NCI-H2029 (cell line): ENCODE measurements at regions not wholly inside any gene's neighbourhood (a gene's known extent, or its start where the extent isn't known, plus 50 kb on each side); places are given as distances from the start of the nearest gene placed in this dataset.
"Not testable (repeated sequence)": the region's sequence is repeated elsewhere in the genome, so short reads cannot be mapped to it uniquely, and the experiment has no call there.

Source experiments
- DNase-seq: peaks from one replicate; lab custom pipeline; 2025; lab: John Stamatoyannopoulos, UW

- DNase-seq = peak; percentile 84
These were observed 187.3 kb downstream of the CYB561 start for GRCh38 chr17:63258785-63259184.

DNA sequence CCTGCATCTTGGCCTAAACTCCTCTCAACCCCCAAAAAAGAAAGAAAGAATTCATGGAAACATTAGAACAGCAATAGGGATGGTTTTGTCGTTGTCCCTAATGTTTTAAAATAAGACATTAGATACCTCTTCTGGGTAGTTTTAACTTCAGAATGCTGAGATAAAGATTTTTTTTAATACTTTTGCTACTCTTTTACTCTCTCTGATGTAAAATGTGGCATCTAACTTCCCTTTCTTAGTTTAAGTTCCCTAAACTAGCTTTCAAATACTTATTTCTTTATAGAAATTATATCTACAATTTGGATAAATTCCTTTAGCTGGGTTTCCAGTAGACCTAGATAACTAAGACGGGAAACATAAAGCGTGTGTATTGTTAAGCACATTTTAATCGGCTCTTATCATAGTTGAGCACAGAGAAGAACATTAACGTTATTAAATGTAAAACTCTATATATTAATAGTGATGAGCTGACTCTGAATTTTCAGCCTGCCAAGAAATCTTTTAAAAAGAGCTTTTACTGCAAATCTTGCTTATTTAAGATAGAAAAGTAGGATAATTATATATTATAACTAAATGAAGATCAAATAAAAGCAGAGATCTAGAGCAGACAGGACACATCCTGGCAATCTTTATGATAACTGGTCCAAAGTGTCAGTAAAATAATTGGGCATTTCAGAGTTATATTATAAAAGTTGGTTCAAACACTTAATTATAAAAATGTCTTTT, 183.2 kb downstream of the CYB561 start:
- DNase-seq = no peak

DNA sequence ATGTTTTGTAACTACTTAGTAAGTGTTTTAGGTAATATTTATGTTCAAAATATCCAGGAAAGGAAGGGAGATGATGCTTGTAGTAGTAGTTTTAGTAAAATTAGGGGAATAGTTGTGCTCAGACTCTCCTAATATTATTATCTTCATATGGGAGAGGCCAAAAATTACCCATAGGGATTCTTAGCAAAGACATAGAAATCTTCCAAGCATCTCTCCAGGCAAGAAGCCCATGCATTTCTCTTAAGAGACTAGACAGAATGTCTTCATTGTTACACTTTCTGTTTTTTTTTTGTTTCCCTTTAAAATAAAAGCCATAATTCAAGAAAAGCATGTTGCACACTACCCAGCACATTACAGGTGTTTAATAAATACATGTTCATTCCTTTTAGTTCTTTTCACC, 180.6 kb downstream of the CYB561 start:
- no peak for DNase-seq

DNA sequence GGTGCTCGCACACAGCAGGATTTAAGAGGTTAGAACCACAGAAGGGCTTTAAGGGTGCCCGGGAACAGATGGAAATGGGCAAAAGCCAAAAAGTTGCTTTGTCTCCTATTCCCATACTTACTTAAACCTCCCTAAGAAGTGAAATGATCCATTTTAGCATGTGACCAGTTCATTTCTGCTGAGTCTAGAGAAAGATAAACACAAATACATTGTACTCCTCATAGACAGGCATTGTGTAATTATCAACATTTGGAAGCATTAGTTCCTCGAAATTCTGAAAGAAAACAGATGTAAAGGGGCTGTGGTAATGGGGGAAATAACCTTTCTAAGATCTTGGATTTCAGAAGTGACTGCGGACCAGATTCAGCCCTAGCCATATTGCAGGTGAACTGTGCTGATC, 178.3 kb downstream of the CYB561 start:
- no peak for DNase-seq

DNA sequence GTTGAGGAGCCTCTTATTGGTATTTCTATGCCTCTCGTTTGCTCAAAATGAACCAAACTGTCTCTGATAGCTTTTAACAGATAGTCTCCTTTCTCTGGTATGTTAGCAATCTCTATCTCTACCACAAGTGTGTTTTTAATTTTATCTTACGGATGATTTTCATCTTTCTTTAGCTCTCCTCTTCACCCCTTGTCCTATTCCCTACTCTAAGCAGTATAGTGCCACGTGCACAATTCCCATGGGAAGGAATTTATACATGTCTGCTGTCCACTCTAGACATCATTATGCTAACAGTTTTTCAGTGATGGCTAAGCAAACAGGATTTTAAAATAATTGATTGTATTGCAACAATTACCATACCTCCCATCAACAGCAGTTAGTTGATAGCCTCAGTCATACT, 177.3 kb downstream of the CYB561 start:
- DNase-seq = no peak

- DNase-seq = no peak
These were observed 175.5 kb downstream of the CYB561 start for GRCh38 chr17:63270610-63271009.

DNA sequence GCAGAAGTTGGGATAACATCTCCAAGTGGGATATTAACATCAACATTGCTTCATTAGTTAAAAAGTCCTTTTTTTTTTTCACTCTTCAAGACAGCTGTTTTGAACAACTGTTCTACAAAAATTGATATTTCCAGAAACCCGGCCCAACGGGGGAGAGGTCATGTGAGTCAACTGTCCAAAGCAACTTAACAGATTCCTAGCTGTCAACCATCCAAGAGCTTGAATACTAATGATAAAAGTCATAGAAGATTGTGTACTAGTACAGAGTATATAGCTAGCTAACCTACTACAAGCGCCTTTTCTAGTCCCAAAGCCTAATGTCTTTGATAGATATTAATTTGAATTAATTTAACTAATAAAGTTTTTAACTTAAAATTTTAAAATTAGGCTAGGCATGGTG, 172.0 kb downstream of the CYB561 start:
- no peak for DNase-seq

GRCh38 chr17:63275318-63275970, 170.7 kb downstream of the CYB561 start:
- DNase-seq = no peak

- no peak for DNase-seq
These were observed 169.9 kb downstream of the CYB561 start for GRCh38 chr17:63275971-63276745.

DNA sequence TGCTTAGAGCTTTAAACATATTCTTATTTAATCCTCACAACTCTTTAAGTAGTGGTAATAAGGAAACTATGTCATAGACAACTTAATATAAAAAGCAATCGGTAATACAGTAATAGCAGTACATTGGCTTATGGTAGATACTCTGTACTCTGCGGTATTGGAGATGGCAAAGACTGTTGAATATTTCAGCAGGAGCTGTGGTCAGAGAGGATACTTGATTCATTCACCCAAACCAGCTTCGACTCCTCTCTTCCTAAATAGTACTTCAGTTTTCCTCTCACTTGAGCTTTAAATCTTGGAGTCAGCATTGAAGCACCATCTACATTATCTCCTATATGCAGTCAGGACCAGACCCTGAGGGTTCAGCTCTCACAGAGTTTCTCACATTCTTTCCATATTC, 169.3 kb downstream of the CYB561 start:
- DNase-seq = no peak

- DNase-seq = no peak
These were observed 168.5 kb downstream of the CYB561 start for GRCh38 chr17:63277629-63278028.

DNA sequence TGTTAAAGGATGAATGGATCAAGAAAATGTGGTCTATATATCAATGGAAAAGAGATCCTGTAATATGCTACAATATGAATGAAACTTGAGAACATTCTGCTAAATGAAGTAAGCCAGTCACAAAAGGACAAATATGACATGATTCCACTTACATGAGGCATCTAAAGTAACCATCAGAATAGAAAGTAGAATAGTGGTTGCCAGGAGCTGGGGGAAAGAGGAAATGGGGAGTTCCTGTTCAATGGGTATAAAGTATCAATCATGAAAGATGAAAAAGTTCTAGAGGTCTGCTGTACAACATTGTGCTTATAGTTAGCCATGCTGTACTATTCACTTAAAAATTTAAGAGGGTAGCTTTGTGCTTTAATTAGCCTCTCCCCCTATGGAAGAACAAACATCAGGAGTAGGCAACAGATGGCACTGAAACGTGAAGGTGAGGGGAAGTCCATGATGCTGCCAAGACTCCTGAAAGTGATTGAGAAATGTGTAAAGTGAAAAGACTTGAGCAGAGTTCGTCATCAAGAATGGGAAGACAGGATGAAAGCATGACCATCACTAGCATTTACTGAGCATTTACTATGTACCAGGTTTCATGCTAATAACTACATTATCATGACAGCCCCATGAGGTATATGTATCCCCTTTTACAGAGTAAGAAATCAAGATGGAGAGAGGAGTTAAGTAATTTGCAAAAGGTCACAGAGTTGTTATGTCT, 167.2 kb downstream of the CYB561 start:
- no peak for DNase-seq

DNA sequence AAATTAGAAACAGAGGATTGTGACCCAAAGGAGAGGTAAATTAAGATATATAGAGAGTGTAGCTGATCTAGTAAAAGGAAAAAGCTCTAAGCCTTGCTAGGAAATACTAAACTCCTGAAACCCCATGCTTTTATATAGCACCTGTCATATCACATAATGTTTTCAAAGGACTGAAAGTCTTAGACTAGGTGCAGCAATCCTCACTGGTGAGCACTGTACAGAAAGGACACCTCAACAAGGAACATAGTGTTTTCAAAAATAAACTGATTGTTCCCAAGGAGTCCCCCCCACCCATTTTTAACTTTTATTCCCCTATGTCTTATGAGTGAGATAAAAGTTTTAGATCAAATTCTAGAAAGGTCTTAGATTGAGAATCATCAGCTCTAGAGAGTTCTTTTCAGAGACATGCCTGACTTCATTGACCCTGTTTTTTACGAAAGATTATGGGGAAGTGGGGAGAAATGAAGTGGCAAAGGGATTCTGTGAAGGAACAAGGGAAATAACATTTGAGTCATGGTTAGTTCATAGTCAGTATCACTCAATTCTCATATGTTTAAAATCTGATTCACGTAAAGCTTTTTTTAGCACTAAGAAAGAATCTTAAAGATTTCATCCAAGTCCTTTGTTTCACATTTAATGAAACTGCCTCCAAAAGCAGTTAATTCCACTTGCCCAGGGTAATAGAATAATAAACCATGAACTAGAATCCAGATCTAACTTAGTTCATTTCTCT, 166.4 kb downstream of the CYB561 start:
- DNase-seq = no peak

- DNase-seq = no peak
These were observed 163.7 kb downstream of the CYB561 start for GRCh38 chr17:63282455-63282854.

GRCh38 chr17:63285551-63285950, 160.6 kb downstream of the CYB561 start:
- no peak for DNase-seq

- no peak for DNase-seq
These were observed 159.9 kb downstream of the CYB561 start for GRCh38 chr17:63286254-63286653.

GRCh38 chr17:63287006-63287405, 159.1 kb downstream of the CYB561 start:
- DNase-seq = not testable (repeated sequence)

- DNase-seq = no peak
These were observed 156.2 kb downstream of the CYB561 start for GRCh38 chr17:63289931-63290330.

- no peak for DNase-seq
These were observed 155.8 kb downstream of the CYB561 start for GRCh38 chr17:63290351-63290750.

DNA sequence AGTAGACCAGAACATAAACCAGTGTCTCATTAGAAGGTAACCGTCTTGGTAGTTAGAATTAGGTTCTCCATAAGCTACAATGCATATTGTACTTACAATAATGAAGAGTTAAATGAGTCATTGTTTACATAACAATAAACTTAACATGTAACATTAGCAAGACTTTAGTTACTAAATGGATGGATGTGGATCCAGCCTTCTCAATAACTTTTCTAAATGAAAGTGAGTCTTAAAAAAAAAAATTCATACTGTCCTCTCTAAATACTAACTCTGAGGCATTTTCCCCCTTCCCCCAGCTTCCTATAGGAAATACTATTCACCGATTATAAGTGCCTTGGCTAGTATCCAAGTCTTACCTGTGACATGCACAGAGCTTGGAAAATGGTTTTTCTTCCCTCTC, 155.3 kb downstream of the CYB561 start:
- peak; percentile 12 for DNase-seq

DNA sequence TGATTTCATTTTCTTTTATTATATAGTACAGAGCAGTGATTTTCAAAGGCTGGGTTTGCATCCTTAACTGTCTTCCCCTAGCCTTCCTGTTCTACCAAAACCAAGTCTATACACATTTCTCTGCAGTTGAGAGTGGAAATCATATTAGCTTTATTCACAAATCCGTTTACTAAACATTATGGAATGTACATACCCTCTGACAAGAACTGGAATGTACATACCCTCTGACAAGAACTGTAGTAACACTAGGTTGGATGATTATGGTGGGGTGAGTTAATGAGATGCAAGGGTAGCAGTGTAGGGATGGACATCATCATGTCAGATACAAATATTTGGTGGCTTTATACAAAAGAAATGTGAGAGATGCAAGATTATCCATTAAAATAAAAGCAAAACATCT, 154.8 kb downstream of the CYB561 start:
- DNase-seq = no peak

DNA sequence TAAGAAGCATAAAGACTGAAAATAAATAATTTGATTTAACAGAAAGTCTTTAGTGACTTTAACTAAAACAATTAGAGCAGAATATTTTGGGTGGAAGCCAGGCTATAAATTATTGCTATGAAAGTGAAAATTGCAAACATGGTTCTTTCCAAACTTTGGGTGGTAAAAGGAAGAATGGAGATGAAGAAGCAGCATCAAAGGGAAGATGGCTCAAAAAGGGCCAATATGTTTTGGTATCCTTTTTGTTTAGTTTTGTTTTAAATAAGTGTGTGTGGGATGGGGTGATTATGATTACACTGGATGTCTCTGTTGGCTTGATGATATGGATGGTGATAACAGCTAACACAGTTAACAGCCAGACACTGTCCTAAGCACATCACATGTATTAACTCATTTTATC, 153.7 kb downstream of the CYB561 start:
- no peak for DNase-seq
